Upper lobe of left lung (tissue), 6 donors: ENCODE measurements at regions not wholly inside any gene's neighbourhood (a gene's known extent, or its start where the extent isn't known, plus 50 kb on each side); places are given as distances from the start of the nearest gene placed in this dataset.

Source experiments
- ATAC-seq, 2 donors: fragments of 200-7000 bp; cut with Tn5 transposase; one replicate each; pipeline ENCODE4 v1.9.1; 2022; ENCODE audit warnings: mild to moderate bottlenecking in 2 of 2, moderate library complexity in 2 of 2; ENCODE audit not compliant: low FRiP score in 2 of 2
- DNase-seq, 2 donors: peaks; one replicate each; pipeline ENCODE4 v3.0.0-alpha.2; 2019 to 2020
- H3K27ac ChIP-seq, 4 donors: fragments of 200-600 bp; sonication (generic); one replicate each; pipeline ENCODE4 v1.5.1; 2016 to 2019
- H3K27me3 ChIP-seq, 4 donors: fragments of 200-600 bp; sonication (generic); one replicate each; pipeline ENCODE4 v1.5.1; 2017 to 2019
- H3K36me3 ChIP-seq, 4 donors: fragments of 200-600 bp; sonication (generic); one replicate each; pipeline ENCODE4 v1.5.1; 2016 to 2019
- H3K4me1 ChIP-seq, 4 donors: fragments of 200-600 bp; sonication (generic); one replicate each; pipeline ENCODE4 v1.5.1; 2018 to 2019
- H3K4me3 ChIP-seq, 4 donors: fragments of 200-600 bp; sonication (generic); one replicate each; pipeline ENCODE4 v1.5.1; 2017 to 2019; ENCODE audit warnings: mild to moderate bottlenecking in 2 of 4, moderate library complexity in 1 of 4
- H3K9me3 ChIP-seq, 4 donors: fragments of 200-600 bp; sonication (generic); one replicate each; pipeline ENCODE4 v1.5.1; 2018 to 2019
- EP300 ChIP-seq, 4 donors: sonication (generic); formaldehyde crosslinking; IDR thresholded peaks; one replicate each; pipeline ENCODE4 v1.5.1; 2017; ENCODE audit warnings: antibody characterized with exemption in 4 of 4, control low read depth in 2 of 4
- POLR2A ChIP-seq, 4 donors: fragments of 450-650 bp; IDR thresholded peaks; one replicate each; pipeline ENCODE4 v1.5.1; 2016 to 2017; ENCODE audit warnings: antibody characterized with exemption in 4 of 4, mild to moderate bottlenecking in 2 of 4
- POLR2AphosphoS5 ChIP-seq, 2 donors: sonication (generic); formaldehyde crosslinking; IDR thresholded peaks; one replicate each; pipeline ENCODE4 v1.5.1; 2017; ENCODE audit warnings: antibody characterized with exemption in 2 of 2
- WGBS, 2 donors: methylation state at CpG; one replicate each; pipeline ENCODE4 v1.1.5; 2017 to 2018; 5-methylcytosine and 5-hydroxymethylcytosine counted together
- TF ChIP-seq, protein P1 (sequence below), 6 experiments: fragments of 450-650 bp in 4 of 6; fragments of 200-600 bp in 2 of 6; sonication (generic) in 2 of 6; IDR thresholded peaks; one replicate each; pipeline ENCODE4 v1.5.1; 2016 to 2019; ENCODE audit warnings: antibody characterized with exemption in 6 of 6
- donor health status: DM: no; HTN: no; CAD: no; lungs with moderate emphysema.
- donor health status: DM: no; HTN: yes; CAD: no; lungs with severe emphysema.

DNA sequence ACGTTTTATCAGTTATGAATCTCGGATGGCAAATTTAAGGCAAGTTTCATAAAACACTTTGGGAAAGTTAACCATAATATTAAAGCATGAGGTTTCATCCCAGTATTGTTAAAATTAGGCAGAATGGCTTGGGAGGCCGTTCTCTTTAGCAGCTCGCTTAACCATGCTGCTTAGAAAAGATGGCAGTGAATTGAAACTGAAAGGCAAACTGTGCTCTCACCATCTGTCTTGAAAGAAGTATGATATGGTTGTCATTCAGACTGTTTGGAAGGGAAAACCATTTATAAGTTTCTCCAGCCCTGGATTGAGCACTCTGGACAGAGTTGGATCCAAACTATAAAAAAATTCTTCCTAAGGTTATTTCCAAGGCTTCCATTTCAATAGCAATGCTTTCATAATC is 332.3 kb upstream of the SUCLG2 start:
- ATAC-seq: no peak
- WGBS, 2 donors: 85 to 88% methylated on average over 4 of the region's 4 CpGs
- no peaks in the 10 kb centered on the region for H3K27me3 ChIP-seq
- TF ChIP-seq EP300 (IDR thresholded peaks at IDR 0.05) (no peak), POLR2AphosphoS5 (IDR thresholded peaks at IDR 0.05) (no peak), POLR2A (IDR thresholded peaks at IDR 0.05) (no peak)
- TF ChIP-seq, protein P1, sequence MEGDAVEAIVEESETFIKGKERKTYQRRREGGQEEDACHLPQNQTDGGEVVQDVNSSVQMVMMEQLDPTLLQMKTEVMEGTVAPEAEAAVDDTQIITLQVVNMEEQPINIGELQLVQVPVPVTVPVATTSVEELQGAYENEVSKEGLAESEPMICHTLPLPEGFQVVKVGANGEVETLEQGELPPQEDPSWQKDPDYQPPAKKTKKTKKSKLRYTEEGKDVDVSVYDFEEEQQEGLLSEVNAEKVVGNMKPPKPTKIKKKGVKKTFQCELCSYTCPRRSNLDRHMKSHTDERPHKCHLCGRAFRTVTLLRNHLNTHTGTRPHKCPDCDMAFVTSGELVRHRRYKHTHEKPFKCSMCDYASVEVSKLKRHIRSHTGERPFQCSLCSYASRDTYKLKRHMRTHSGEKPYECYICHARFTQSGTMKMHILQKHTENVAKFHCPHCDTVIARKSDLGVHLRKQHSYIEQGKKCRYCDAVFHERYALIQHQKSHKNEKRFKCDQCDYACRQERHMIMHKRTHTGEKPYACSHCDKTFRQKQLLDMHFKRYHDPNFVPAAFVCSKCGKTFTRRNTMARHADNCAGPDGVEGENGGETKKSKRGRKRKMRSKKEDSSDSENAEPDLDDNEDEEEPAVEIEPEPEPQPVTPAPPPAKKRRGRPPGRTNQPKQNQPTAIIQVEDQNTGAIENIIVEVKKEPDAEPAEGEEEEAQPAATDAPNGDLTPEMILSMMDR (IDR thresholded peaks at IDR 0.05): no peak
- H3K27ac ChIP-seq: no peak overlapping the region
- H3K4me1 ChIP-seq: no peaks in the 10 kb centered on the region
- H3K36me3 ChIP-seq: no peaks in the 10 kb centered on the region
- no peak for DNase-seq
- H3K4me3 ChIP-seq: no peak overlapping the region
- H3K9me3 ChIP-seq: no peaks in the 10 kb centered on the region

DNA sequence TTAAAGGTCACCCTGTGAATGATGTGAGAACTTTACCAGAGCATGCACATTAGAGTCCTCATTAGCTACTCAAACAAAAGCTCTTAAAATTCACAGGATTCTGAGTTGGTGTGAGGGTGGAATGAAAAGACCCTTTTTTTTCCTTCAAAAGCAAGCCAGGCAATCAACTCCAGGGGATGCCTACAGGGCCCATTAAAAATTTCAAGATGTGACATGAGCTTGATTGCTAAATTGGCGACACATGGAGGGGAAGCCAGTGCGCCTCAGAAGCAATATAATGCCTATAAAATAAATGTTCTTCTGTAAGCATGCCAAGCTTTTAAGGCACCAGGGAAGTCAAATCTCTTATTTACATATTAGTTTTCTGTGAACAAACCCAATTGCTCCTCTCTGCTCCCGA is 328.8 kb upstream of the SUCLG2 start:
- TF ChIP-seq, protein P1 (IDR thresholded peaks at IDR 0.05): no peak
- TF ChIP-seq POLR2AphosphoS5 (IDR thresholded peaks at IDR 0.05) (no peak), EP300 (IDR thresholded peaks at IDR 0.05) (no peak), POLR2A (IDR thresholded peaks at IDR 0.05) (no peak)
- Histone ChIP-seq H3K36me3 (no peaks in the 10 kb centered on the region), H3K4me3 (no peak overlapping the region), H3K27me3 (no peaks in the 10 kb centered on the region), H3K27ac (no peak overlapping the region), H3K9me3 (no peaks in the 10 kb centered on the region), H3K4me1 (no peaks in the 10 kb centered on the region)
- 87 to 91% methylated on average over 3 of the region's 3 CpGs for WGBS, 2 donors
- DNase-seq (no peak), ATAC-seq (no peak)

DNA sequence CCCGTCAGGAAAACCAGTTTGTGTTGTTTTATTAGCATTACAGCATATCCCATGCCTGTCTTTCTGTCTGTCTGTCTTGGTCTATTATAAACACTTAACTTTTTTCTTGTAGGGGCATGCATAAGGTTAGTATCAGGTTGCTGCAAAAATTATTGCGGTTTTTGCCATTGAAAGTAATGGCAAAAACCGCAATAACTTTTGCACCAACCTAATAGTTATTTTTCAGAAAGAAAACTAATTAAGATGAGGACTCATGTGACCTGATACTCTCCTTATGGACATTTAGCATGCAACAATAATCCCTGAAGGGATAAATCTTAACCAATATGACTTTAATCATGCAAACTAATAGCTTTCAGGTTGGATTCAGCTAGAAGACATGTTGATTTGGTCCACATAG is 326.7 kb upstream of the SUCLG2 start:
- Histone ChIP-seq H3K27me3 (no peaks in the 10 kb centered on the region), H3K36me3 (no peaks in the 10 kb centered on the region), H3K9me3 (no peaks in the 10 kb centered on the region), H3K4me1 (no peaks in the 10 kb centered on the region), H3K27ac (no peak overlapping the region), H3K4me3 (no peak overlapping the region)
- WGBS, 2 donors: 90 to 93% methylated on average over 3 of the region's 3 CpGs
- ATAC-seq (no peak), DNase-seq (no peak)
- TF ChIP-seq POLR2A (IDR thresholded peaks at IDR 0.05) (no peak), EP300 (IDR thresholded peaks at IDR 0.05) (no peak), POLR2AphosphoS5 (IDR thresholded peaks at IDR 0.05) (no peak)
- TF ChIP-seq, protein P1 (IDR thresholded peaks at IDR 0.05): no peak

DNA sequence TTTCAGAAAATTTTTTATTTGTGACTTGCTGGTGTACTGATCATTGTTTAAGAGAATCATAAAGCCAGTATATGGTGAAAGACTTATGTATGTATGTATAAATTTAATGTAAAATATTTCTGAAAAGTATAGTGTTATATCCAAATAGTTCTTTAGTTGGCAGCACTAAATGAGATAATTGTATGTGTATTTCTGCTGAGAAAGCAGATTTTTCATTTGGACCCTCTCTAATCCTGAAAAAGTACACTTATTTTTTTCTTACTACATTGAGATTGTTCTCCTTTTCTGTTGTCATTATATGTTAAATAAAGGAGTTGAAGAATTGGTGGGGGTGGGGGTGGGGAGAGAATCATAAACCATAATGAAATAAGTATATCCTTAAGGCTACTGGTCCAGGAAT is 324.9 kb upstream of the SUCLG2 start:
- DNase-seq (no peak), ATAC-seq (no peak)
- Histone ChIP-seq H3K27ac (no peak overlapping the region), H3K36me3 (no peaks in the 10 kb centered on the region), H3K9me3 (no peaks in the 10 kb centered on the region), H3K4me1 (no peaks in the 10 kb centered on the region), H3K4me3 (no peak overlapping the region), H3K27me3 (no peaks in the 10 kb centered on the region)
- TF ChIP-seq, protein P1 (IDR thresholded peaks at IDR 0.05): no peak
- TF ChIP-seq POLR2AphosphoS5 (IDR thresholded peaks at IDR 0.05): no peak
- no peak for TF ChIP-seq POLR2A (IDR thresholded peaks at IDR 0.05)
- TF ChIP-seq EP300 (IDR thresholded peaks at IDR 0.05): no peak

DNA sequence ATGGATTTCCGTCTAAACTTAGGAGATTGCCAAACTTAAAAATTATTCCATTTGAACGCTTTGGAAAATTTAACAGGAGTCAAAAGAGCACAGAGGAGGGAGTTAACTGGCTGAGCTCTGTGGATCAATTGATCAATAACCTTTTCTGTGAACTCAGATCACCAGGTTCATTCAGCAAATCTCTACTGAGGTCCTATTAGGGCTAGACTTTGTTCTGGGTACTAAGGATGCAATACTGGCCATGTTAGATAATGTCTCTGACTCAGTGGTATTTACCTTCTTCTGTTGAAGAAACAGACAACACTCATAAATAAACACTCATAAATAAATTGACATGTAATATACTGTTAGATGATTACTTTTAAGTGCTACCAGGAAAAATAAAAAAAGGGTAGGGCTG is 323.4 kb upstream of the SUCLG2 start:
- H3K36me3 ChIP-seq: no peaks in the 10 kb centered on the region
- DNase-seq (no peak), ATAC-seq (no peak)
- WGBS, 2 donors: 75 to 86% methylated on average over 2 of the region's 2 CpGs
- H3K4me1 ChIP-seq: no peaks in the 10 kb centered on the region
- H3K27me3 ChIP-seq: no peaks in the 10 kb centered on the region
- no peak overlapping the region for H3K27ac ChIP-seq
- TF ChIP-seq, protein P1 (IDR thresholded peaks at IDR 0.05): no peak
- TF ChIP-seq EP300 (IDR thresholded peaks at IDR 0.05) (no peak), POLR2AphosphoS5 (IDR thresholded peaks at IDR 0.05) (no peak), POLR2A (IDR thresholded peaks at IDR 0.05) (no peak)
- H3K4me3 ChIP-seq: no peak overlapping the region
- no peaks in the 10 kb centered on the region for H3K9me3 ChIP-seq
